ENCODE measurements at regions not wholly inside any gene's neighbourhood (a gene's known extent, or its start where the extent isn't known, plus 50 kb on each side); places are given as distances from the start of the nearest gene placed in this dataset.
A peak's percentile ranks its signal among the peaks of the same experiment; 100 is the strongest.

DNA sequence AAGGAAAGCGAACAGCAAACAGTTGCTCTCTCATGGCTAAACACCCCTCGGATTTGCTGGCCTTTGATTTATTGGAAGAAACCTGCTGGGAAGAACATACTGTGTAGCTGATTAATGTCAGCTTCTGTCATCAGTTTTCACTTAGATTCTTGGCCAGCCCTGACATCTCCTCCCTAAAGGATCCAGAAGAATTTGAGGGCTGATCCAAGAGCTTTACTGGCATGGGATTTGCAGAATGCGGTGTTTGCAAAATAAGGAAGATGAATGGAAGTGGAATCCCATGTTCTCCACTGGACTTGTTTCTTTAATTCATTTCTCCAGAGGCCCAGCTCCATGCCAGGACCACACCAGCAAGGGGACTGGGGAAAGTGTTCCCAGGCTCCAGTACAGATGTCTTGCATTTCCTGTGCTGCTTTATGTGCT lies 80.5 kb downstream of the RDH14 start:
- peaks cover 0 to 2% (median 0%) of the 10 kb centered on the region in 3 donors for H3K4me1 ChIP-seq
- H3K27me3 ChIP-seq, result peaks cover 0 to 4% (median 0%) of the 10 kb centered on the region in 4 donors
- H3K9me3 ChIP-seq, result no peaks in the 10 kb centered on the region
- H3K36me3 ChIP-seq, result no peaks in the 10 kb centered on the region
- DNase-seq, result no peak
- H3K4me3 ChIP-seq, result no peak overlapping the region
- 54 to 79% methylated on average over 3 of the region's 3 CpGs for WGBS, 2 donors
- intact Hi-C loops (cut with DNase I), result no loop called here
- TF ChIP-seq, protein P1, sequence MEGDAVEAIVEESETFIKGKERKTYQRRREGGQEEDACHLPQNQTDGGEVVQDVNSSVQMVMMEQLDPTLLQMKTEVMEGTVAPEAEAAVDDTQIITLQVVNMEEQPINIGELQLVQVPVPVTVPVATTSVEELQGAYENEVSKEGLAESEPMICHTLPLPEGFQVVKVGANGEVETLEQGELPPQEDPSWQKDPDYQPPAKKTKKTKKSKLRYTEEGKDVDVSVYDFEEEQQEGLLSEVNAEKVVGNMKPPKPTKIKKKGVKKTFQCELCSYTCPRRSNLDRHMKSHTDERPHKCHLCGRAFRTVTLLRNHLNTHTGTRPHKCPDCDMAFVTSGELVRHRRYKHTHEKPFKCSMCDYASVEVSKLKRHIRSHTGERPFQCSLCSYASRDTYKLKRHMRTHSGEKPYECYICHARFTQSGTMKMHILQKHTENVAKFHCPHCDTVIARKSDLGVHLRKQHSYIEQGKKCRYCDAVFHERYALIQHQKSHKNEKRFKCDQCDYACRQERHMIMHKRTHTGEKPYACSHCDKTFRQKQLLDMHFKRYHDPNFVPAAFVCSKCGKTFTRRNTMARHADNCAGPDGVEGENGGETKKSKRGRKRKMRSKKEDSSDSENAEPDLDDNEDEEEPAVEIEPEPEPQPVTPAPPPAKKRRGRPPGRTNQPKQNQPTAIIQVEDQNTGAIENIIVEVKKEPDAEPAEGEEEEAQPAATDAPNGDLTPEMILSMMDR (IDR thresholded peaks at IDR 0.05), result no peak
- TF ChIP-seq POLR2A (IDR thresholded peaks at IDR 0.05), result no peak
- peak overlapping the region in 2 of 4 donors; percentile 36 to 63 for H3K27ac ChIP-seq

DNA sequence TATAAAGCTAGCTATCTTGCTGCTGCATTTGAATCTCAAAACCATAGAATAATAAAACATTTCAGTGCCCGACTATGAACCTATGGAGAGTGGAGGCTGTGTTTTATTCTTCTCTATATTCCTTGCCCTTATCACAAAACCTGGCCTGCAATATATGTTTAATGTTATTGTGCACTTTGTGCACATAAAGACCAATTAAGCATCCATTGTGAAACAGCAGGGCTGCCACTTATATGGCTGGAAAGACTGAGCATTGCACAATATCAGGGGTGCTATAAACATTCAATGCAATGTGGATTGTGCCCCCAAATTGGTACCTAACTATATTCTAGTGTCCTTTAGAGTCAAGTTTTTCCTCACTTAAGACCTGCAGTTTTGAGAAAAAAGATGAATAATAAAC lies 83.2 kb downstream of the RDH14 start:
- TF ChIP-seq, protein P1 (IDR thresholded peaks at IDR 0.05), result no peak
- TF ChIP-seq POLR2A (IDR thresholded peaks at IDR 0.05), result no peak
- Histone ChIP-seq H3K27ac (no peak overlapping the region), H3K4me1 (peaks cover 0 to 16% (median 0%) of the 10 kb centered on the region in 3 donors), H3K4me3 (no peak overlapping the region), H3K9me3 (no peaks in the 10 kb centered on the region), H3K36me3 (no peaks in the 10 kb centered on the region), H3K27me3 (peaks cover 0 to 4% (median 0%) of the 10 kb centered on the region in 4 donors)
- 81 to 90% methylated on average over 1 of the region's 1 CpG for WGBS, 2 donors
- intact Hi-C loops (cut with DNase I), result no loop called here
- no peak for DNase-seq

DNA sequence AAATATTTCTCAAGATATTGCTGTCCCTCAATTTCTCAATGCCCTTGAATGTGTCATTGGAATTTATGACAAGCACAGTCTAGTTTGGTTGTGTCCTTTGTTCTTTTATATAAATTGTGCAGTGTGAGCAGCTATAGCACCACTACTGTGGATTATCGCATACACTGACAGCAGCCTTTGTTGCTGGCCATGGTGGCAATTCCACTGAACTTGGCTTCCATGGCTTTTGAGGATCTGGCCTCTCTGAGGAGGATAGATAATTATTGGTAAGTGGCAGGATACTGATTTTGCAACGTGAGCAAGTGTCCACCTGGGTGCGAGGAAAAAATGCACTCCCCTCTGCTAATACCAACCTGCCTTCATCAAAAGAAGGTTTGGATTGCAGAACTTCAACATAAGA lies 84.0 kb downstream of the RDH14 start:
- Histone ChIP-seq H3K4me1 (peaks cover 0 to 16% (median 0%) of the 10 kb centered on the region in 3 donors), H3K9me3 (no peaks in the 10 kb centered on the region), H3K27ac (no peak overlapping the region), H3K4me3 (no peak overlapping the region), H3K36me3 (no peaks in the 10 kb centered on the region), H3K27me3 (peaks cover 0 to 4% (median 0%) of the 10 kb centered on the region in 4 donors)
- DNase-seq, result no peak
- intact Hi-C loops (cut with DNase I), result no loop called here
- WGBS, 2 donors, result 71 to 88% methylated on average over 3 of the region's 3 CpGs
- TF ChIP-seq POLR2A (IDR thresholded peaks at IDR 0.05), result no peak

DNA sequence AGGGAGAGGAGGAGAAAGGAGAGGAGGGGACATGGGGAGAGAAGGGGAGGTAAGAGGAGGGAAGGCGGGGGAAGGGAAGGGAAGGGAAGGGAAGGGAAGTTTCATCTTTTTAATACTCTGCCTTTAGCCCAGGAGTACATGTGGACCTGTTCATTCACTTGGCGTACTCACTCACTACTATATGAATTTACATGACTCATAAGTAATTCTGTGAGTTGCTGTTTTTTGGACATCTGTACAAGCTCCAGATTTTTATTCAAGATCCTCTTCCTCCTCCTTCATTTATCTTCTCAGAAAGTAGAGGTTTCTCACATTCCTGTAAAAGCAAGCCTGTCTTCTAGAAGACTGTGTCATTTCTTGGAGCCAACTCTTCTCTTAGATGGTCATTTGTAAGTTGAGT lies 84.6 kb downstream of the RDH14 start:
- no peak for TF ChIP-seq POLR2A (IDR thresholded peaks at IDR 0.05)
- TF ChIP-seq, protein P1 (IDR thresholded peaks at IDR 0.05), result no peak
- no peak overlapping the region for H3K4me3 ChIP-seq
- peaks cover 0 to 16% (median 0%) of the 10 kb centered on the region in 3 donors for H3K4me1 ChIP-seq
- no peak overlapping the region for H3K27ac ChIP-seq
- no peaks in the 10 kb centered on the region for H3K36me3 ChIP-seq
- no peaks in the 10 kb centered on the region for H3K9me3 ChIP-seq
- no peak for DNase-seq
- intact Hi-C loops (cut with DNase I), result no loop called here
- H3K27me3 ChIP-seq, result peaks cover 0 to 4% (median 0%) of the 10 kb centered on the region in 4 donors
- WGBS, 2 donors, result 71 to 73% methylated on average over 2 of the region's 2 CpGs

DNA sequence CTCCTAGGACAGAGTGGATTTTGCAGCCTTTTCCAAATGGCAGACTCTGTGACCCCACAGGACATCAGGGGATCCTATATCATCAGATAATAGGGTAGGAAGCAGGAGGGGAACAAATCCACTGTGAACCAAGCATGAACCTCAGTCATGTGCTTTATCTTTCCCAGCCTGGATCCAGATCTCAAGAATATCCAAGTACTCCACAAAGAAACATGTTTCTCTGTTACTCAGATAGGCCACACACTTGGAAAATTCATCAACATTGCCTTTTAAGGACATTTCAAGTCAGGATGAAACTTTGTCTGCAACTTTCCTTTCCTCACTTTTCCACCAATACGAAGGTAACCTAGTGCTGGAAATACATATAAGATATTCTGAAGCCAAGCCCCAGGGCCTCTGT lies 85.8 kb downstream of the RDH14 start:
- Histone ChIP-seq H3K4me1 (peaks cover 0 to 16% (median 0%) of the 10 kb centered on the region in 3 donors), H3K27me3 (peaks cover 0 to 4% (median 0%) of the 10 kb centered on the region in 4 donors), H3K36me3 (no peaks in the 10 kb centered on the region), H3K9me3 (no peaks in the 10 kb centered on the region), H3K27ac (peak overlapping the region in 2 of 4 donors; percentile 51 to 82), H3K4me3 (no peak overlapping the region)
- 73 to 75% methylated on average over 1 of the region's 1 CpG for WGBS, 2 donors
- TF ChIP-seq POLR2A (IDR thresholded peaks at IDR 0.05), result no peak
- TF ChIP-seq, protein P1 (IDR thresholded peaks at IDR 0.05), result no peak
- DNase-seq, result no peak
- intact Hi-C loops (cut with DNase I), result no loop called here

Data from esophagus squamous epithelium (tissue), 5 donors.